Mucosa of descending colon (tissue), 3 donors: ENCODE measurements at regions not wholly inside any gene's neighbourhood (a gene's known extent, or its start where the extent isn't known, plus 50 kb on each side); places are given as distances from the start of the nearest gene placed in this dataset.

Source experiments
- ATAC-seq: fragments of 200-7000 bp; cut with Tn5 transposase; one replicate; pipeline ENCODE4 v1.9.1; 2020; ENCODE audit warnings: mild to moderate bottlenecking, moderate library complexity
- DNase-seq, 3 donors: peaks; one replicate each; pipeline ENCODE4 v3.0.0-alpha.2; 2020
- H3K36me3 ChIP-seq: fragments of 200-600 bp; one replicate; pipeline ENCODE4 v1.8.0; 2021; ENCODE audit warnings: low read depth, mild to moderate bottlenecking
- H3K4me1 ChIP-seq: fragments of 200-600 bp; one replicate; pipeline ENCODE4 v1.8.0; 2021; ENCODE audit warnings: low read depth, mild to moderate bottlenecking
- H3K4me3 ChIP-seq: fragments of 200-600 bp; one replicate; pipeline ENCODE4 v1.8.0; 2021; ENCODE audit warnings: mild to moderate bottlenecking
- H3K9me3 ChIP-seq: fragments of 200-600 bp; one replicate; pipeline ENCODE4 v1.8.0; 2021; ENCODE audit warnings: mild to moderate bottlenecking
- intact Hi-C, 2 donors: fragments of 100-400 bp; cut with DNase I in 1 of 2; cut with micrococcal nuclease in 1 of 2; formaldehyde crosslinking; loops; one replicate each; pipeline versions ENCODE4 v1.11.0 to v1.11.1; 2022; cut with DNase I, micrococcal nuclease
- TF ChIP-seq, protein P1 (sequence below): fragments of 200-600 bp; IDR thresholded peaks from one replicate; pipeline ENCODE4 v1.8.0; 2022; ENCODE audit warnings: antibody characterized with exemption, mild to moderate bottlenecking
- donor health status: DM: no; HTN: no; CAD: no; lungs with moderate emphysema.
- donor health status: DM: no; HTN: no; CAD: no.
- donor health status: DM: no; HTN: yes; CAD: no.

DNA sequence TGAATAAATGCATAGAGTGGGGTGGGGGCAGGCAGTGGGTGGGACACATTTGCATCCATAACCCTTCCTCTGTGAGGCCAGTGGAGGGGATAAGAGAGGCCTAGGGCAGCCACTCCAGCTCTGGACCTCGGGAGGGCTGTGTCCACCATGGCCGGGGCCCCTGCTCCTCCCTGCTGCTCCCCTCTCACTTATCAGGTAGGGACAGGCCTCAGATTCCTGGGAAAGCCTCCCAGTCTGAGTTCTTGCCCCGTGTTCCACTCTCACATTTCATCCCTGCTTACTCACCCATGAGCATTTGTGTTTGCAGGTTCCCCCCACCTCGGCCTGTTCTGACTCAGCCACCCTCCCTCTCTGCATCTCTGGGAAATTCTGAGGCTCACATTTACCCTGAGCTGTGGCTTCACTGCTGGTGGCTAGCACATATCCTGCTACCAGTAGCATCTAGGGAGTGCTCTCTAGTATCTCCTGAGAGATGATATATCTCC lies 128.7 kb upstream of the TOP3B start:
- DNase-seq, result no peak
- Histone ChIP-seq H3K36me3 (no peaks in the 10 kb centered on the region), H3K4me1 (no peaks in the 10 kb centered on the region), H3K9me3 (no peaks in the 10 kb centered on the region), H3K4me3 (no peak overlapping the region)
- intact Hi-C loops, result no loop called here
- peak; percentile 59 for ATAC-seq
- TF ChIP-seq, protein P1, sequence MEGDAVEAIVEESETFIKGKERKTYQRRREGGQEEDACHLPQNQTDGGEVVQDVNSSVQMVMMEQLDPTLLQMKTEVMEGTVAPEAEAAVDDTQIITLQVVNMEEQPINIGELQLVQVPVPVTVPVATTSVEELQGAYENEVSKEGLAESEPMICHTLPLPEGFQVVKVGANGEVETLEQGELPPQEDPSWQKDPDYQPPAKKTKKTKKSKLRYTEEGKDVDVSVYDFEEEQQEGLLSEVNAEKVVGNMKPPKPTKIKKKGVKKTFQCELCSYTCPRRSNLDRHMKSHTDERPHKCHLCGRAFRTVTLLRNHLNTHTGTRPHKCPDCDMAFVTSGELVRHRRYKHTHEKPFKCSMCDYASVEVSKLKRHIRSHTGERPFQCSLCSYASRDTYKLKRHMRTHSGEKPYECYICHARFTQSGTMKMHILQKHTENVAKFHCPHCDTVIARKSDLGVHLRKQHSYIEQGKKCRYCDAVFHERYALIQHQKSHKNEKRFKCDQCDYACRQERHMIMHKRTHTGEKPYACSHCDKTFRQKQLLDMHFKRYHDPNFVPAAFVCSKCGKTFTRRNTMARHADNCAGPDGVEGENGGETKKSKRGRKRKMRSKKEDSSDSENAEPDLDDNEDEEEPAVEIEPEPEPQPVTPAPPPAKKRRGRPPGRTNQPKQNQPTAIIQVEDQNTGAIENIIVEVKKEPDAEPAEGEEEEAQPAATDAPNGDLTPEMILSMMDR, result no peak

DNA sequence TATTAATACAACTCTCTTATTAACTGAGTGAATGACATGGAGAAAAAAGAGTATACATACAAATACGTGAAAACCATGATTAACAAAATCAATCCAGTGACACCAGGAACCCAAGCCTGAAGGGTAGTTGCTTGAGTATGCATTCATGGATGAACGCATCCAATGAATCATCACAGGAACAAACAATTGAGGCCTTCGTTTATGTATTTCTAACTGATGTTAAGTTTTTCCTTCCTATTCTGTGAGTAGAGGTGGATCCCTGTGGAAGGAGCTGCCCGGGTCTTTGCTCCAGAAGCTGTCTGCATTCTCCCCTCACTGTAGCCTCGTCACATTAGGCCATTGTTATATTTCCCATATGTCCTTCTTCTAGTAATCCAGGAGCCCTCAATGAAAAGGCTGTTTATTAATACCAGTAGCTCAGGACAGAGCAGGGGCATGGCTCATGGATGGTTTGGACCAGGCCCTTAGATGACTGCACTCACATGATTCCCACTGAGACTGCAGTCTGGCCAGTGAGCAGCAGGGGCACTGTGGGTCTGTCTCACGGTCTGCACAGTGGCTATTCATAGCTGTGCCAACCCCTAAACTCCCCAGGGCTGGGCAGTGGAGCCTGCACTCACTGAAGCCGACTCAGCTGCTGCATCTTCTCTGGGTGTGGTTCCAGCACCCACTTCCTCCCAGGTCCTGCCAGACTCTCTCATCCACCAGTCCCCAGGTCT lies 128.1 kb upstream of the TOP3B start:
- Histone ChIP-seq H3K4me1 (no peaks in the 10 kb centered on the region), H3K36me3 (no peaks in the 10 kb centered on the region), H3K4me3 (no peak overlapping the region), H3K9me3 (no peaks in the 10 kb centered on the region)
- TF ChIP-seq, protein P1, result no peak
- peak; percentile 93 for ATAC-seq
- intact Hi-C loops, result no loop called here
- DNase-seq, result peak in 2 of 3 donors; percentile 36 to 72

DNA sequence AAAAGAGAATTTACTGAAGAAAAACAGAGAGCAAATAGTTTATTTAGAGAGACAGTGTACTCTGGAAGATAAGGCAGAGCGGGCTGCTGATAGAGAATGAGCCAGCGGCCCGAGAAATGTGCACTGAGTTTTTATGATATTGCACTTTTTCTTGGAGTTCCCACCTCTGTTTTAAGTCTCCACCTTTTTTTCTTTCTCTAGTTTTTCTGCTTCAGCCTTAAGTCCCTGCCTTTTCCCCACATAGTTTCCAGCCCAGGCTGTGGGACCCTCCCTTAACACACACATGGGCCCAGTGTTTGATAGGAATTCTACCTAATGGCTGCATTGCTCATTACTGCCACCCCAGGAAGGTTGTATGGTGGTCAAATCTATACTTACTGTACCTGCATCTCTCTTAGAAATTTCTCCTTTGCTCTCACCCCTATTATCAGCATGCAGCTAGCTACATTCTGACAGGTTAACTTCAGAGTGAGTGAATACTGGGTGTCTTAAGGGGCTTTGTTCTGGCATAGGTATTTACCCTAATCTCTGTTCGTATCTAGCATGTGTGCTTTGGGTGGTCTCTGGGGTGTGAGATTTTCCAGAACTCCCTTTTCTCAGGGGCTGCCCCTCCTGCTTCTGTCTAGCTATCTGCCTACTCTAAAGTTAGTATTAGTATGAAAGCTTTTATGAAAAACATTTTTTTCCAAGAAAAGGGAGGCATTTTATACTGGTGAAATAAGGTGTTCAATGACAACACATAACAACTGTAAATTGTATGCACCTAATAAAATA lies 127.3 kb upstream of the TOP3B start:
- ATAC-seq, result no peak
- Histone ChIP-seq H3K9me3 (no peaks in the 10 kb centered on the region), H3K4me1 (no peaks in the 10 kb centered on the region), H3K36me3 (no peaks in the 10 kb centered on the region), H3K4me3 (no peak overlapping the region)
- TF ChIP-seq, protein P1, result no peak
- intact Hi-C loops, result no loop called here
- no peak for DNase-seq

DNA sequence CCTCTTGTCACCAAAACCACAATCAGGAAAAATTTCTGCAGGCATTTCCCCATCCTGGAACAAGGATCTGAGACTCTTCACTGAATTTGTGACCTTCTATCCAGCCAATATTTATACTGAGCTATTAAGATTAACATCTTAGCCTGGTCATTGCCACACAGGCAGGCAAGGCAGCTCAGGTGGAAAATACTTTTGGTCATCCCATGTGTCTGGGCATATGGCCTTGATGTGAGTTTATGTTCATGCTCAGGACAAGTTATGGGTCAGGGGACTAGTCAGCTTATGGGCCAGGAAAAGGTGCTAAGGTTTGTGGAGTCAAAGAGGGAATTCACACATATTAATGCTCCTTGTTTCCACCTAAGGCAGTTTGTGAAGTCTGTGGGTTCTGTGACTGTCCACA lies 124.3 kb upstream of the TOP3B start:
- H3K36me3 ChIP-seq, result no peaks in the 10 kb centered on the region
- DNase-seq, result no peak
- intact Hi-C loops, result no loop called here
- no peak for ATAC-seq
- H3K9me3 ChIP-seq, result no peaks in the 10 kb centered on the region
- TF ChIP-seq, protein P1, result no peak
- no peaks in the 10 kb centered on the region for H3K4me1 ChIP-seq
- H3K4me3 ChIP-seq, result no peak overlapping the region

DNA sequence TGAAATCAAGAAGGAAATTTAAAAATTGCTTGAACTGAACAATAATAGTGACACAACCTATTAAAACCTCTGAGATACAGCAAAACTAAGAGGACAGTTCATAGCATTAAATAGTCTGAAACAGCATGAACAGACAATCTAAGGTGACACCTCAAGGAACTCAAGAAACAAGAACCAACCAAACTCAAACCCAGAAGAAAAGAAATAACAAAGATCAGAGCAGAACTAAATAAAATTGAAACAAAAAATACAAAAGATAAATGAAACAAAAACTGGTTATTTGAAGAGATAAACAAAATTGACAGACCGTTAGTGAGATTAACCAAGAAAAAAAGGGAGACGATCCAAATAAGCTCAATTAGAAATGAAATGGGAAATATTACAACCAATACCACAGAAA lies 122.8 kb upstream of the TOP3B start:
- H3K4me1 ChIP-seq, result no peaks in the 10 kb centered on the region
- H3K36me3 ChIP-seq, result no peaks in the 10 kb centered on the region
- intact Hi-C loops, result no loop called here
- H3K4me3 ChIP-seq, result no peak overlapping the region
- TF ChIP-seq, protein P1, result no peak
- DNase-seq (no peak), ATAC-seq (no peak)
- H3K9me3 ChIP-seq, result no peaks in the 10 kb centered on the region
